ENCODE measurements at regions not wholly inside any gene's neighbourhood (a gene's known extent, or its start where the extent isn't known, plus 50 kb on each side); places are given as distances from the start of the nearest gene placed in this dataset.

DNA sequence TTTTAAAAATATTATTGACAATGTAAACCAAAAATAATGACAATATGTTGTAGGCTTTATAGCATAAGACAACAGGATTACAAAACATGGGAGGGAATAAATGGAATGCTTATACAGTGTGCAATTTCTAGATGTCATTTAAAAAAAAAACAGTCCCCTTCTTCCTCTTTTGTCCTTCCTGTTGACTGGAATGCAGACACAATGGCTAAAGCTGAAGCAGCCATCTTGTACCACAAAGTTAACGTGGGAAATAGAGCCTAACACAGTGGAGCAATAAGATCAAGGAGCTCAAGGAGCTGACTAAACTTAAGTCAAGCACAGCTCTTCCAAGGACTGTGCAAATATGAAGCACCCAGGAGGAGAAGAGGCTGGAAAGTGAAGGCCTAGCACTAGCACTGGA, 208.1 kb downstream of the ARHGAP12 start:
- Histone ChIP-seq H3K36me3 (ENCODE audit: control insufficient read depth, insufficient read depth, low read length) (no peaks in the 10 kb centered on the region), H3K4me3 (ENCODE audit: low read depth in 2 of 2, low read length in 2 of 2) (no peak overlapping the region), H3K27ac (ENCODE audit: low read length) (no peak overlapping the region), H3K4me1 (ENCODE audit: control insufficient read depth, insufficient read depth, low read length) (no peaks in the 10 kb centered on the region), H3K27me3 (ENCODE audit: control insufficient read depth, insufficient read depth, low read length) (no peaks in the 10 kb centered on the region), H3K9me3 (ENCODE audit: control insufficient read depth, insufficient read depth, low read depth, low read length) (no peaks in the 10 kb centered on the region)
- in situ Hi-C loops (cut with HindIII; ENCODE audit: low pct_unique_long_range_greater_than_20kb, low sequenced_read_pairs), result no loop called here
- DNase-seq (ENCODE audit: low read depth, low spot score) (no peak), ATAC-seq (no peak)
- intact Hi-C loops (cut with micrococcal nuclease; ENCODE audit: unreplicated experiment), result no loop called here
- TF ChIP-seq, protein P1, sequence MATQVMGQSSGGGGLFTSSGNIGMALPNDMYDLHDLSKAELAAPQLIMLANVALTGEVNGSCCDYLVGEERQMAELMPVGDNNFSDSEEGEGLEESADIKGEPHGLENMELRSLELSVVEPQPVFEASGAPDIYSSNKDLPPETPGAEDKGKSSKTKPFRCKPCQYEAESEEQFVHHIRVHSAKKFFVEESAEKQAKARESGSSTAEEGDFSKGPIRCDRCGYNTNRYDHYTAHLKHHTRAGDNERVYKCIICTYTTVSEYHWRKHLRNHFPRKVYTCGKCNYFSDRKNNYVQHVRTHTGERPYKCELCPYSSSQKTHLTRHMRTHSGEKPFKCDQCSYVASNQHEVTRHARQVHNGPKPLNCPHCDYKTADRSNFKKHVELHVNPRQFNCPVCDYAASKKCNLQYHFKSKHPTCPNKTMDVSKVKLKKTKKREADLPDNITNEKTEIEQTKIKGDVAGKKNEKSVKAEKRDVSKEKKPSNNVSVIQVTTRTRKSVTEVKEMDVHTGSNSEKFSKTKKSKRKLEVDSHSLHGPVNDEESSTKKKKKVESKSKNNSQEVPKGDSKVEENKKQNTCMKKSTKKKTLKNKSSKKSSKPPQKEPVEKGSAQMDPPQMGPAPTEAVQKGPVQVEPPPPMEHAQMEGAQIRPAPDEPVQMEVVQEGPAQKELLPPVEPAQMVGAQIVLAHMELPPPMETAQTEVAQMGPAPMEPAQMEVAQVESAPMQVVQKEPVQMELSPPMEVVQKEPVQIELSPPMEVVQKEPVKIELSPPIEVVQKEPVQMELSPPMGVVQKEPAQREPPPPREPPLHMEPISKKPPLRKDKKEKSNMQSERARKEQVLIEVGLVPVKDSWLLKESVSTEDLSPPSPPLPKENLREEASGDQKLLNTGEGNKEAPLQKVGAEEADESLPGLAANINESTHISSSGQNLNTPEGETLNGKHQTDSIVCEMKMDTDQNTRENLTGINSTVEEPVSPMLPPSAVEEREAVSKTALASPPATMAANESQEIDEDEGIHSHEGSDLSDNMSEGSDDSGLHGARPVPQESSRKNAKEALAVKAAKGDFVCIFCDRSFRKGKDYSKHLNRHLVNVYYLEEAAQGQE (IDR thresholded peaks at IDR 0.05; ENCODE audit: insufficient read depth in 1 of 2, low read depth in 2 of 2, low read length in 1 of 2), result no peak
- no peak for TF ChIP-seq SIN3A (IDR thresholded peaks at IDR 0.05; ENCODE audit: borderline replicate concordance, insufficient read depth, low read depth, low read length)
- TF ChIP-seq TCF7L2 (IDR thresholded peaks at IDR 0.05; ENCODE audit: low read depth, low read length), result no peak
- TF ChIP-seq, protein P2, sequence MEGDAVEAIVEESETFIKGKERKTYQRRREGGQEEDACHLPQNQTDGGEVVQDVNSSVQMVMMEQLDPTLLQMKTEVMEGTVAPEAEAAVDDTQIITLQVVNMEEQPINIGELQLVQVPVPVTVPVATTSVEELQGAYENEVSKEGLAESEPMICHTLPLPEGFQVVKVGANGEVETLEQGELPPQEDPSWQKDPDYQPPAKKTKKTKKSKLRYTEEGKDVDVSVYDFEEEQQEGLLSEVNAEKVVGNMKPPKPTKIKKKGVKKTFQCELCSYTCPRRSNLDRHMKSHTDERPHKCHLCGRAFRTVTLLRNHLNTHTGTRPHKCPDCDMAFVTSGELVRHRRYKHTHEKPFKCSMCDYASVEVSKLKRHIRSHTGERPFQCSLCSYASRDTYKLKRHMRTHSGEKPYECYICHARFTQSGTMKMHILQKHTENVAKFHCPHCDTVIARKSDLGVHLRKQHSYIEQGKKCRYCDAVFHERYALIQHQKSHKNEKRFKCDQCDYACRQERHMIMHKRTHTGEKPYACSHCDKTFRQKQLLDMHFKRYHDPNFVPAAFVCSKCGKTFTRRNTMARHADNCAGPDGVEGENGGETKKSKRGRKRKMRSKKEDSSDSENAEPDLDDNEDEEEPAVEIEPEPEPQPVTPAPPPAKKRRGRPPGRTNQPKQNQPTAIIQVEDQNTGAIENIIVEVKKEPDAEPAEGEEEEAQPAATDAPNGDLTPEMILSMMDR (IDR thresholded peaks at IDR 0.05), result no peak
- no peak for TF ChIP-seq POLR2AphosphoS5 (IDR thresholded peaks at IDR 0.05; ENCODE audit: low read depth, low read length)
- ChIA-PET POLR2A (no interaction called here), CTCF (no interaction called here)
- no TSS peak for BruUV-seq (replicated peaks)

DNA sequence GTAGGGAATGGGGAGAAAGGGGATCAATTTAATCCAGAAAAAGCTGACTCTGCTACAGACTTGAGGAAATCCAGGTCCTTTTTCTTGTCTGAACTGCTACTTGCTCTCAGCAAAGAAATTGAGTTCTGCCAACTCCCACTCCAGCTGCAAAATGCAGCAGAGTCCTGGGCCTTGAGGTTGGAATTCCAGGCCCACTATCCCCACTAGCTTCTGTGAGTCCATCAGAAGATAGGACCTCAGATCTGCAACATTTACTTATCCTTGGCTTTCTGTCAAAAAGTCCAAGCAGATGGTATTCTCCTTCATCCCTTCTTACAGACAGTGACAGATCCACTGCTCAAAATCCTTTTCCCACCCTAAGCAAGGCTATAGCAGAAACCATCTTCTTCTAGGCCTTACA, 219.2 kb downstream of the ARHGAP12 start:
- no peaks in the 10 kb centered on the region for H3K27me3 ChIP-seq (ENCODE audit: control insufficient read depth, insufficient read depth, low read length)
- ChIA-PET CTCF (interaction anchor here (0.5 kb wide), 1 partner anchor 324 kb away, joined by 3 read pairs; no protein-coding TSS in a partner anchor), POLR2A (no interaction called here)
- 0 out of 2 replicates have a peak, but pooled peaks have one; percentile 30 for ATAC-seq
- peak overlapping the region; percentile 18; the same call in 1 of the 2 replicates for H3K27ac ChIP-seq (ENCODE audit: low read length)
- DNase-seq (ENCODE audit: low read depth, low spot score), result no peak
- intact Hi-C loops (cut with micrococcal nuclease; ENCODE audit: unreplicated experiment) (loop anchor here (5.0 kb wide), 1 partner anchor 98 kb away; no protein-coding TSS in a partner anchor), in situ Hi-C loops (cut with HindIII; ENCODE audit: low pct_unique_long_range_greater_than_20kb, low sequenced_read_pairs) (no loop called here)
- no TSS peak for BruUV-seq (replicated peaks)
- H3K4me1 ChIP-seq (ENCODE audit: control insufficient read depth, insufficient read depth, low read length), result peaks cover 8% of the 10 kb centered on the region
- H3K4me3 ChIP-seq (ENCODE audit: low read depth in 2 of 2, low read length in 2 of 2), result no peak overlapping the region
- peaks cover 11% of the 10 kb centered on the region; the same call in 1 of the 2 replicates for H3K9me3 ChIP-seq (ENCODE audit: control insufficient read depth, insufficient read depth, low read depth, low read length)
- H3K36me3 ChIP-seq (ENCODE audit: control insufficient read depth, insufficient read depth, low read length), result no peaks in the 10 kb centered on the region
- TF ChIP-seq, protein P2 (IDR thresholded peaks at IDR 0.05), result no peak
- TF ChIP-seq, protein P1 (IDR thresholded peaks at IDR 0.05; ENCODE audit: insufficient read depth in 1 of 2, low read depth in 2 of 2, low read length in 1 of 2), result no peak
- no peak for TF ChIP-seq TCF7L2 (IDR thresholded peaks at IDR 0.05; ENCODE audit: low read depth, low read length)
